Caco-2 (cell line): ENCODE measurements at regions not wholly inside any gene's neighbourhood (a gene's known extent, or its start where the extent isn't known, plus 50 kb on each side); places are given as distances from the start of the nearest gene placed in this dataset.

ENCODE experiments used
- BruUV-seq: library from RNA; stranded (reverse); fragments of 400-500 nt; replicated peaks from 2 replicates; lab custom pipeline; 2021; lab: Mats Ljungman, UMichigan
- CTCF ChIA-PET: fragments of 300-600 bp; sonication (Branson Sonifier 250); formaldehyde crosslinking; loops from one replicate; lab custom pipeline; 2022; ENCODE audit warnings: antibody characterized with exemption; lab: Charles Lee
- POLR2A ChIA-PET: fragments of 300-600 bp; sonication (Branson Sonifier 250); formaldehyde crosslinking; loops from one replicate; lab custom pipeline; 2022; ENCODE audit warnings: antibody characterized with exemption; lab: Charles Lee
- DNase-seq, 2 experiments: peaks; one replicate each; pipeline versions ENCODE4 v3.0.0 to v3.0.0-alpha.2; 2020 to 2022
- H3K27me3 ChIP-seq: replicated peaks from 2 replicates; pipeline ENCODE4 v1.6.0; 2011; ENCODE audit warnings: low read length; ENCODE audit not compliant: control insufficient read depth, insufficient read depth
- H3K36me3 ChIP-seq: 2 replicates; pipeline ENCODE4 v1.5.1; 2011; ENCODE audit warnings: low read length; ENCODE audit not compliant: control insufficient read depth, insufficient read depth
- H3K4me1 ChIP-seq: fragments of 250-450 bp; sonication (Bioruptor Pico); 2 replicates; pipeline ENCODE4 v1.5.1; 2020; ENCODE audit warnings: mild to moderate bottlenecking
- H3K4me3 ChIP-seq: 2 replicates; pipeline ENCODE4 v1.5.1; 2011; ENCODE audit warnings: low read depth, mild to moderate bottlenecking, control low read depth, low read length
- H3K9me3 ChIP-seq: fragments of 250-450 bp; sonication (Bioruptor Pico); 2 replicates; pipeline ENCODE4 v1.5.1; 2020; ENCODE audit warnings: mild to moderate bottlenecking, moderate library complexity
- H3K27ac Mint-ChIP-seq: one replicate; pipeline ENCODE4 v1.8.0; 2022; ENCODE audit warnings: mixed read lengths; ENCODE audit not compliant: unreplicated experiment
- H3K27me3 Mint-ChIP-seq: one replicate; pipeline ENCODE4 v1.8.0; 2022; ENCODE audit warnings: mixed read lengths; ENCODE audit not compliant: insufficient read depth, unreplicated experiment
- H3K36me3 Mint-ChIP-seq: one replicate; pipeline ENCODE4 v1.8.0; 2022; ENCODE audit warnings: mild to moderate bottlenecking, mixed read lengths; ENCODE audit not compliant: insufficient read depth, unreplicated experiment
- H3K4me1 Mint-ChIP-seq: one replicate; pipeline ENCODE4 v1.8.0; 2022; ENCODE audit warnings: low read depth, mixed read lengths; ENCODE audit not compliant: unreplicated experiment
- H3K4me3 Mint-ChIP-seq: one replicate; pipeline ENCODE4 v1.8.0; 2022; ENCODE audit warnings: mild to moderate bottlenecking, moderate library complexity, mixed read lengths; ENCODE audit not compliant: unreplicated experiment
- H3K9me3 Mint-ChIP-seq: one replicate; pipeline ENCODE4 v1.8.0; 2022; ENCODE audit warnings: mixed read lengths; ENCODE audit not compliant: unreplicated experiment
- intact Hi-C: fragments of 100-400 bp; cut with micrococcal nuclease; formaldehyde crosslinking; loops from one replicate; pipeline ENCODE4 v1.10.0; 2022; ENCODE audit not compliant: unreplicated experiment
- TF ChIP-seq, protein P1 (sequence below), 2 experiments: fragments of 200-600 bp in 1 of 2; IDR thresholded peaks; 1 replicate in 1 of 2; 2 replicates in 1 of 2; pipeline versions ENCODE4 v1.5.1 to v1.8.0; 2011 to 2022; ENCODE audit warnings: antibody characterized with exemption in 1 of 2, control low read depth in 1 of 2, inconsistent platforms in 1 of 2, low read depth in 1 of 2, low read length in 1 of 2, mild to moderate bottlenecking in 1 of 2, moderate library complexity in 1 of 2; ENCODE audit not compliant: insufficient read depth in 1 of 2, severe bottlenecking in 1 of 2, unreplicated experiment in 1 of 2

- POLR2A ChIA-PET = no interaction called here
- CTCF ChIA-PET = no interaction called here
- no peak for DNase-seq
- Mint-ChIP-seq H3K9me3 (no peaks in the 10 kb centered on the region), H3K36me3 (no peaks in the 10 kb centered on the region), H3K27ac (no peak overlapping the region), H3K27me3 (peaks cover 10% of the 10 kb centered on the region), H3K4me1 (no peaks in the 10 kb centered on the region), H3K4me3 (no peak overlapping the region)
- intact Hi-C loops = no loop called here
- Histone ChIP-seq H3K4me3 (no peak overlapping the region), H3K9me3 (no peaks in the 10 kb centered on the region), H3K27me3 (no peaks in the 10 kb centered on the region), H3K36me3 (no peaks in the 10 kb centered on the region), H3K4me1 (no peaks in the 10 kb centered on the region)
- no TSS peak for BruUV-seq
- TF ChIP-seq, protein P1, sequence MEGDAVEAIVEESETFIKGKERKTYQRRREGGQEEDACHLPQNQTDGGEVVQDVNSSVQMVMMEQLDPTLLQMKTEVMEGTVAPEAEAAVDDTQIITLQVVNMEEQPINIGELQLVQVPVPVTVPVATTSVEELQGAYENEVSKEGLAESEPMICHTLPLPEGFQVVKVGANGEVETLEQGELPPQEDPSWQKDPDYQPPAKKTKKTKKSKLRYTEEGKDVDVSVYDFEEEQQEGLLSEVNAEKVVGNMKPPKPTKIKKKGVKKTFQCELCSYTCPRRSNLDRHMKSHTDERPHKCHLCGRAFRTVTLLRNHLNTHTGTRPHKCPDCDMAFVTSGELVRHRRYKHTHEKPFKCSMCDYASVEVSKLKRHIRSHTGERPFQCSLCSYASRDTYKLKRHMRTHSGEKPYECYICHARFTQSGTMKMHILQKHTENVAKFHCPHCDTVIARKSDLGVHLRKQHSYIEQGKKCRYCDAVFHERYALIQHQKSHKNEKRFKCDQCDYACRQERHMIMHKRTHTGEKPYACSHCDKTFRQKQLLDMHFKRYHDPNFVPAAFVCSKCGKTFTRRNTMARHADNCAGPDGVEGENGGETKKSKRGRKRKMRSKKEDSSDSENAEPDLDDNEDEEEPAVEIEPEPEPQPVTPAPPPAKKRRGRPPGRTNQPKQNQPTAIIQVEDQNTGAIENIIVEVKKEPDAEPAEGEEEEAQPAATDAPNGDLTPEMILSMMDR (IDR thresholded peaks at IDR 0.05; ENCODE audit: insufficient read depth in 1 of 2, low read depth in 1 of 2, low read length in 1 of 2, severe bottlenecking in 1 of 2, unreplicated experiment in 1 of 2) = no peak
These were observed 284.2 kb upstream of the TMTC4 start for GRCh38 chr13:100958831-100959230.

DNA sequence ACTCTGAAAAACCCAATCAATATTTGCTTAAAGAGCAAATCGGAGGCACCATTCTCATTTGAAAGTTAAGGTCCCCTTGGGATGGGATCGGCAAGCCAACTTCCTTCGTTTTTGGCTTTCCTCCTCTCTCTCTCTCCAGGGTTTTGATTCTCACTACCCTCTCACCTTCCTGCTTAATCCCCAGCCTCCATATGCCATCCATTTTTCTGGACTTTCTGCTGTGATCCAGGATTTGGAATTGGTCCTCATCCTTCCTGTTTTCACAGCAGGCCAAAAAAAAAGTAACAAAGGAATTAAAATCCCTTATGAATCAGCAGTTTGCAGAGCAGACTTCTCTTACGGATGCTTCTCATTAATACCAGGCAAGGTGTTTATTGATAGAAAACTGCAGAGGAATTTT lies 283.1 kb upstream of the TMTC4 start:
- Histone ChIP-seq H3K4me1 (no peaks in the 10 kb centered on the region), H3K27me3 (no peaks in the 10 kb centered on the region), H3K9me3 (no peaks in the 10 kb centered on the region), H3K4me3 (no peak overlapping the region), H3K36me3 (no peaks in the 10 kb centered on the region)
- Mint-ChIP-seq H3K27me3 (peaks cover 10% of the 10 kb centered on the region), H3K9me3 (no peaks in the 10 kb centered on the region), H3K27ac (no peak overlapping the region), H3K36me3 (no peaks in the 10 kb centered on the region), H3K4me3 (no peak overlapping the region), H3K4me1 (no peaks in the 10 kb centered on the region)
- ChIA-PET CTCF (no interaction called here), POLR2A (no interaction called here)
- TF ChIP-seq, protein P1 (IDR thresholded peaks at IDR 0.05; ENCODE audit: insufficient read depth in 1 of 2, low read depth in 1 of 2, low read length in 1 of 2, severe bottlenecking in 1 of 2, unreplicated experiment in 1 of 2) = no peak
- intact Hi-C loops = no loop called here
- BruUV-seq = no TSS peak
- DNase-seq = no peak

DNA sequence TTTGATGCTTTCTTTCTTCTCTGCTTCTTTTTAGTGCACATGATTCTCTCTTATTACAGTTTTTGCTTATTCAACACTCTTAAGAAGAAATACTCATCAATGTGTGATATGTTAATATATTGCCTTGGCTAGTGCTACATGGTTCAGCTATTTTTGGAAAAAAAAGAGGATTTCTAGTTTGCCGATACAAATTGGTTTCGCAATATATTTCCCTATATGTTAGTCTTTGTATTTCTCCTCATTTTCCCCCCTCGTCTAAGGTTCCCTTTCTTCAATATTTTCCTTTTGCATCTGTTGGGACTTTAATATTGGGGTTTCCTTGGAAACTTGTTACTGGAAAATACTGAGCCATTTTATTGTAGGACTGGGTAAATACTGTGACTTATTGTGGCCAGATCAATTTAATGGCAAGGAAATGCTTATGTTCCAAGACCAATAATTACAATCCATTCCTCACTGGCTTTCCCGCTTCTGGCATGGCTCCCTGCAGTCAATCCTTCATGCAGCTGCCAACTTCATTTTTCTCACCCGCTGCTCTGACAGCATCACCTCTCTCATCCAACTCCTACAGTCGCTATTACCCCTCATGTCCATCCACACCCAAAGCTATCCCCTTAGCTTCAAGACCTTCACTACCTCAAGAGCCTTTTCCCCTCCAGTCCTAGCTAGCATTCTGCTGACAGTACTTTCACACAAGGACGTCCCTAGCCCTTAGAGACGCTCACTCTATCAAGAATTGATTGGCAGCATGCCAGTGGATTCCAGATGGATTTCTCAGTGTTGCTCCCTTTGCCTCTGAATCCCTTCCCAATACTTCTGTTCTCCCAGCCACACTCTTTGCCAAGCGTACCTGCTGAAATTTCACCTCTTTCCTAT lies 280.1 kb upstream of the TMTC4 start:
- Histone ChIP-seq H3K36me3 (no peaks in the 10 kb centered on the region), H3K27me3 (no peaks in the 10 kb centered on the region), H3K4me3 (no peak overlapping the region), H3K4me1 (no peaks in the 10 kb centered on the region), H3K9me3 (no peaks in the 10 kb centered on the region)
- TF ChIP-seq, protein P1 (IDR thresholded peaks at IDR 0.05; ENCODE audit: insufficient read depth in 1 of 2, low read depth in 1 of 2, low read length in 1 of 2, severe bottlenecking in 1 of 2, unreplicated experiment in 1 of 2) = no peak
- H3K27ac Mint-ChIP-seq = no peak overlapping the region
- no peaks in the 10 kb centered on the region for H3K9me3 Mint-ChIP-seq
- no peak overlapping the region for H3K4me3 Mint-ChIP-seq
- peaks cover 9% of the 10 kb centered on the region for H3K27me3 Mint-ChIP-seq
- H3K4me1 Mint-ChIP-seq = no peaks in the 10 kb centered on the region
- CTCF ChIA-PET = no interaction called here
- DNase-seq = no peak
- POLR2A ChIA-PET = no interaction called here
- intact Hi-C loops = no loop called here
- BruUV-seq = no TSS peak
- no peaks in the 10 kb centered on the region for H3K36me3 Mint-ChIP-seq
